SK-N-SH (cell line): ENCODE measurements at regions not wholly inside any gene's neighbourhood (a gene's known extent, or its start where the extent isn't known, plus 50 kb on each side); places are given as distances from the start of the nearest gene placed in this dataset.

Source experiments
- CTCF ChIA-PET: fragments of 300-600, 350-600 bp; formaldehyde crosslinking; extraction: SDS; loops from one replicate; lab custom pipeline; 2021; lab: Yijun Ruan, JAX
- POLR2A ChIA-PET: fragments of 350-600 bp; sonication (Branson Sonifier 250); formaldehyde crosslinking; extraction: SDS; loops from one replicate; lab custom pipeline; 2020; ENCODE audit warnings: antibody characterized with exemption, inconsistent platforms; lab: Yijun Ruan, JAX
- DNase-seq: peaks from one replicate; pipeline ENCODE4 v3.0.0; 2012
- H2AFZ ChIP-seq: fragments of 200-600 bp; sonication (generic); 2 replicates; pipeline ENCODE4 v1.8.1; 2016; ENCODE audit warnings: antibody characterized with exemption, mild to moderate bottlenecking, low read depth
- H3F3A ChIP-seq: fragments of 200-600 bp; sonication (generic); replicated peaks from 2 replicates; pipeline ENCODE3; 2016; ENCODE audit warnings: antibody characterized with exemption, mild to moderate bottlenecking; ENCODE audit not compliant: insufficient read depth
- H3K27ac ChIP-seq, 2 experiments: fragments of 200-500 bp in 1 of 2; fragments of 200-600 bp in 1 of 2; sonication (Bioruptor generic) in 1 of 2; sonication (generic), shearing (Covaris generic) in 1 of 2; 2 replicates each; pipeline versions ENCODE4 v1.5.1 to v1.6.1; 2014 to 2016; ENCODE audit warnings: low read depth in 2 of 2, inconsistent platforms in 1 of 2, low read length in 1 of 2, mild to moderate bottlenecking in 1 of 2, mixed read lengths in 1 of 2
- H3K27me3 ChIP-seq: fragments of 200-600 bp; sonication (generic), shearing (Covaris generic); 2 replicates; pipeline ENCODE4 v1.6.1; 2016; ENCODE audit warnings: mixed run types; ENCODE audit not compliant: insufficient read depth
- H3K36me3 ChIP-seq, 2 experiments: fragments of 200-500 bp in 1 of 2; fragments of 200-600 bp in 1 of 2; sonication (Bioruptor generic) in 1 of 2; sonication (generic) in 1 of 2; replicated peaks in 1 of 2; 2 replicates each; pipeline versions ENCODE3 to v1.5.1; 2014 to 2016; ENCODE audit warnings: low read length in 1 of 2, mild to moderate bottlenecking in 1 of 2; ENCODE audit not compliant: insufficient read depth in 2 of 2, control insufficient read depth in 1 of 2
- H3K4me1 ChIP-seq, 2 experiments: fragments of 200-500 bp in 1 of 2; fragments of 200-600 bp in 1 of 2; sonication (Bioruptor generic) in 1 of 2; sonication (generic), shearing (Covaris generic) in 1 of 2; 2 replicates each; pipeline versions ENCODE4 v1.5.1 to v1.6.1; 2014 to 2016; ENCODE audit warnings: low read depth in 1 of 2, low read length in 1 of 2, mixed run types in 1 of 2; ENCODE audit not compliant: insufficient read depth in 2 of 2, control insufficient read depth in 1 of 2
- H3K4me2 ChIP-seq: fragments of 200-600 bp; sonication (generic), shearing (Covaris generic); 2 replicates; pipeline ENCODE4 v1.6.1; 2017; ENCODE audit warnings: mixed run types
- H3K4me3 ChIP-seq, 2 experiments: fragments of 200-500 bp in 1 of 2; fragments of 200-600 bp in 1 of 2; sonication (Bioruptor generic) in 1 of 2; sonication (generic), shearing (Covaris generic) in 1 of 2; 2 replicates each; pipeline versions ENCODE4 v1.5.1 to v1.8.1; 2014 to 2016; ENCODE audit warnings: low read depth in 2 of 2, inconsistent platforms in 1 of 2, low read length in 1 of 2, mild to moderate bottlenecking in 1 of 2, mixed read lengths in 1 of 2, moderate library complexity in 1 of 2
- H3K79me2 ChIP-seq: fragments of 200-600 bp; sonication (generic); 2 replicates; pipeline ENCODE4 v1.8.1; 2017; ENCODE audit warnings: mild to moderate bottlenecking; ENCODE audit not compliant: insufficient read depth
- H3K9ac ChIP-seq: fragments of 200-600 bp; sonication (generic); 2 replicates; pipeline ENCODE4 v1.6.1; 2017; ENCODE audit warnings: mixed run types
- H3K9me2 ChIP-seq: fragments of 200-600 bp; sonication (generic); 2 replicates; pipeline ENCODE4 v1.6.1; 2017; ENCODE audit warnings: mixed run types
- H3K9me3 ChIP-seq: fragments of 200-600 bp; sonication (generic); 2 replicates; pipeline ENCODE4 v1.6.1; 2017; ENCODE audit warnings: mixed run types, mild to moderate bottlenecking, moderate library complexity
- H4K20me1 ChIP-seq: fragments of 200-600 bp; sonication (generic); 2 replicates; pipeline ENCODE4 v1.6.1; 2017; ENCODE audit warnings: mild to moderate bottlenecking, mixed run types; ENCODE audit not compliant: insufficient read depth
- CHD2 ChIP-seq: fragments of 150-350 bp; IDR thresholded peaks from 2 replicates; pipeline ENCODE4 v1.6.1; 2018; ENCODE audit warnings: low read length; ENCODE audit not compliant: partially characterized antibody
- ELF1 ChIP-seq: IDR thresholded peaks from 2 replicates; pipeline ENCODE4 v1.4.0; 2012
- EP300 ChIP-seq, 2 experiments: IDR thresholded peaks; 2 replicates each; pipeline versions ENCODE4 v1.4.0 to v1.6.1; 2012; ENCODE audit warnings: borderline replicate concordance in 1 of 2, low read depth in 1 of 2, low read length in 1 of 2
- EZH2phosphoT487 ChIP-seq: fragments of 200-600 bp; sonication (generic); IDR thresholded peaks from 2 replicates; pipeline ENCODE4 v1.6.1; 2017; ENCODE audit warnings: low read depth, mixed run types, mild to moderate bottlenecking, antibody characterized with exemption, moderate library complexity, borderline replicate concordance
- FOSL2 ChIP-seq: IDR thresholded peaks from 2 replicates; pipeline ENCODE4 v1.4.0; 2012; ENCODE audit warnings: low read depth, mild to moderate bottlenecking, moderate library complexity, borderline replicate concordance
- FOXJ3 ChIP-seq: sonication (generic); formaldehyde crosslinking; IDR thresholded peaks from 2 replicates; pipeline ENCODE4 v1.5.1; 2020; ENCODE audit warnings: mild to moderate bottlenecking, missing genetic modification reagents
- FOXM1 ChIP-seq: IDR thresholded peaks from 2 replicates; pipeline ENCODE4 v1.4.0; 2012; ENCODE audit warnings: low read depth, mild to moderate bottlenecking
- GABPA ChIP-seq: IDR thresholded peaks from 2 replicates; pipeline ENCODE4 v1.4.0; 2012; ENCODE audit warnings: low read depth, mild to moderate bottlenecking
- JUND ChIP-seq: IDR thresholded peaks from 2 replicates; pipeline ENCODE4 v1.4.0; 2012
- MEF2A ChIP-seq: IDR thresholded peaks from 2 replicates; pipeline ENCODE4 v1.4.0; 2012; ENCODE audit warnings: low read depth, borderline replicate concordance
- NFIC ChIP-seq: IDR thresholded peaks from 2 replicates; pipeline ENCODE4 v1.4.0; 2012; ENCODE audit warnings: borderline replicate concordance
- NRF1 ChIP-seq: IDR thresholded peaks from 2 replicates; pipeline ENCODE4 v1.6.1; 2012; ENCODE audit warnings: low read depth, mild to moderate bottlenecking, low read length
- POLR2AphosphoS5 ChIP-seq: IDR thresholded peaks from 2 replicates; pipeline ENCODE4 v1.6.1; 2012; ENCODE audit warnings: low read depth, low read length
- RAD21 ChIP-seq: IDR thresholded peaks from 2 replicates; pipeline ENCODE4 v1.6.1; 2012; ENCODE audit warnings: mild to moderate bottlenecking, low read length
- RCOR1 ChIP-seq: fragments of 150-350 bp; IDR thresholded peaks from 2 replicates; pipeline ENCODE4 v1.6.1; 2017; ENCODE audit warnings: antibody characterized with exemption, low read length
- RXRA ChIP-seq: IDR thresholded peaks from 2 replicates; pipeline ENCODE4 v1.4.0; 2012; ENCODE audit warnings: low read depth, mild to moderate bottlenecking, borderline replicate concordance
- TEAD4 ChIP-seq: IDR thresholded peaks from 2 replicates; pipeline ENCODE4 v1.4.0; 2012; ENCODE audit warnings: mild to moderate bottlenecking, borderline replicate concordance; ENCODE audit not compliant: insufficient read depth
- WGBS: methylation state at CpG from one replicate; pipeline ENCODE4 v1.1.6; 2017; ENCODE audit warnings: low lambda C conversion rate; 5-methylcytosine and 5-hydroxymethylcytosine counted together
- TF ChIP-seq, protein P1 (sequence below): IDR thresholded peaks from 2 replicates; pipeline ENCODE4 v1.6.1; 2012; ENCODE audit warnings: mild to moderate bottlenecking, low read depth, low read length, moderate library complexity
- TF ChIP-seq, protein P2 (sequence below): IDR thresholded peaks from 2 replicates; pipeline ENCODE4; 2012
- TF ChIP-seq, protein P3 (sequence below): IDR thresholded peaks from 2 replicates; pipeline ENCODE4 v1.4.0; 2012; ENCODE audit warnings: low read depth

DNA sequence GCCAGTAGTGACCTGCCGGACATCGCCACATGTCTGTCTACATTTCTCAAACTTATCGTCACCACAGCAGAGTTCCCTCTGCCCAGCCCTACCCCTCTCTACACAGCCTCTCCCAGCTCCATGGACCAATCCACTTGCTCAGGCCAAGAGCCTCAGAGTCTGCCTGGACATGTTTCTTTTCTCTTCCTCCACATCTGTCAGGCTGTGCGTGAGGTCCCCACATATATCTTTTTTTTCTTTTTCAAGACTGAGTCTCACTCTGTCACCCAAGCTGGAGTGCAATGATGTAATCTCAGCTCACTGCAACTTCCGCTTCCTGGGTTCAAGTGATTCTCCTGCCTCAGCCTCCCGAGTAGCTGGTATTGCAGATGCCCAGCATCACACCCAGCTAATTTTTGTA is 62.7 kb upstream of the GGTA1 start:
- CTCF ChIA-PET, result interaction anchor here (0.7 to 5.1 kb wide), 14 partner anchors 11 to 433 kb away, joined by 3 to 31 read pairs (median 4); no protein-coding TSS in a partner anchor
- Histone ChIP-seq H3K9ac (no peak overlapping the region), H3K4me2 (no peak overlapping the region), H3K79me2 (no peaks in the 10 kb centered on the region), H2AFZ (no peak overlapping the region), H3K36me3 (no peaks in the 10 kb centered on the region), H3K4me3 (no peak overlapping the region), H4K20me1 (no peaks in the 10 kb centered on the region), H3K27ac (no peak overlapping the region), H3F3A (peaks cover 20% of the 10 kb centered on the region), H3K4me1 (peaks cover 25 to 42% of the 10 kb centered on the region in 2 experiments; a peak in 3 of 4 replicates), H3K27me3 (no peaks in the 10 kb centered on the region), H3K9me2 (no peaks in the 10 kb centered on the region), H3K9me3 (no peaks in the 10 kb centered on the region)
- TF ChIP-seq RCOR1 (no peak), FOXM1 (no peak), NFIC (no peak), NRF1 (no peak), FOXJ3 (CRISPR knock-in tag) (no peak), EP300 (IDR thresholded peaks at IDR 0.05; ENCODE audit: borderline replicate concordance in 1 of 2, low read depth in 1 of 2, low read length in 1 of 2) (no peak), MEF2A (no peak), GABPA (no peak), TEAD4 (no peak), POLR2AphosphoS5 (no peak), CHD2 (no peak), FOSL2 (no peak), EZH2phosphoT487 (no peak), JUND (no peak), RAD21 (no peak), RXRA (no peak), ELF1 (no peak)
- TF ChIP-seq, protein P1, sequence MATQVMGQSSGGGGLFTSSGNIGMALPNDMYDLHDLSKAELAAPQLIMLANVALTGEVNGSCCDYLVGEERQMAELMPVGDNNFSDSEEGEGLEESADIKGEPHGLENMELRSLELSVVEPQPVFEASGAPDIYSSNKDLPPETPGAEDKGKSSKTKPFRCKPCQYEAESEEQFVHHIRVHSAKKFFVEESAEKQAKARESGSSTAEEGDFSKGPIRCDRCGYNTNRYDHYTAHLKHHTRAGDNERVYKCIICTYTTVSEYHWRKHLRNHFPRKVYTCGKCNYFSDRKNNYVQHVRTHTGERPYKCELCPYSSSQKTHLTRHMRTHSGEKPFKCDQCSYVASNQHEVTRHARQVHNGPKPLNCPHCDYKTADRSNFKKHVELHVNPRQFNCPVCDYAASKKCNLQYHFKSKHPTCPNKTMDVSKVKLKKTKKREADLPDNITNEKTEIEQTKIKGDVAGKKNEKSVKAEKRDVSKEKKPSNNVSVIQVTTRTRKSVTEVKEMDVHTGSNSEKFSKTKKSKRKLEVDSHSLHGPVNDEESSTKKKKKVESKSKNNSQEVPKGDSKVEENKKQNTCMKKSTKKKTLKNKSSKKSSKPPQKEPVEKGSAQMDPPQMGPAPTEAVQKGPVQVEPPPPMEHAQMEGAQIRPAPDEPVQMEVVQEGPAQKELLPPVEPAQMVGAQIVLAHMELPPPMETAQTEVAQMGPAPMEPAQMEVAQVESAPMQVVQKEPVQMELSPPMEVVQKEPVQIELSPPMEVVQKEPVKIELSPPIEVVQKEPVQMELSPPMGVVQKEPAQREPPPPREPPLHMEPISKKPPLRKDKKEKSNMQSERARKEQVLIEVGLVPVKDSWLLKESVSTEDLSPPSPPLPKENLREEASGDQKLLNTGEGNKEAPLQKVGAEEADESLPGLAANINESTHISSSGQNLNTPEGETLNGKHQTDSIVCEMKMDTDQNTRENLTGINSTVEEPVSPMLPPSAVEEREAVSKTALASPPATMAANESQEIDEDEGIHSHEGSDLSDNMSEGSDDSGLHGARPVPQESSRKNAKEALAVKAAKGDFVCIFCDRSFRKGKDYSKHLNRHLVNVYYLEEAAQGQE, result no peak
- TF ChIP-seq, protein P2, sequence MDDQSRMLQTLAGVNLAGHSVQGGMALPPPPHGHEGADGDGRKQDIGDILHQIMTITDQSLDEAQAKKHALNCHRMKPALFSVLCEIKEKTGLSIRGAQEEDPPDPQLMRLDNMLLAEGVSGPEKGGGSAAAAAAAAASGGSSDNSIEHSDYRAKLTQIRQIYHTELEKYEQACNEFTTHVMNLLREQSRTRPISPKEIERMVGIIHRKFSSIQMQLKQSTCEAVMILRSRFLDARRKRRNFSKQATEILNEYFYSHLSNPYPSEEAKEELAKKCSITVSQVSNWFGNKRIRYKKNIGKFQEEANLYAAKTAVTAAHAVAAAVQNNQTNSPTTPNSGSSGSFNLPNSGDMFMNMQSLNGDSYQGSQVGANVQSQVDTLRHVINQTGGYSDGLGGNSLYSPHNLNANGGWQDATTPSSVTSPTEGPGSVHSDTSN, result no peak
- TF ChIP-seq, protein P3, sequence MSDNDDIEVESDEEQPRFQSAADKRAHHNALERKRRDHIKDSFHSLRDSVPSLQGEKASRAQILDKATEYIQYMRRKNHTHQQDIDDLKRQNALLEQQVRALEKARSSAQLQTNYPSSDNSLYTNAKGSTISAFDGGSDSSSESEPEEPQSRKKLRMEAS, result no peak
- POLR2A ChIA-PET, result no interaction called here
- DNase-seq, result no peak
- WGBS, result 94% methylated on average over 6 of the region's 6 CpGs
